SJCRH30 (cell line): ENCODE measurements at regions not wholly inside any gene's neighbourhood (a gene's known extent, or its start where the extent isn't known, plus 50 kb on each side); places are given as distances from the start of the nearest gene placed in this dataset.

Experiments used
- DNase-seq, 2 experiments: peaks; one replicate each; pipeline ENCODE4 v3.0.0-alpha.2; 2015 to 2020
- H3K27ac ChIP-seq: fragments of 250-450 bp; sonication (Bioruptor Pico); 2 replicates; pipeline ENCODE4 v1.5.1; 2020; ENCODE audit warnings: mild to moderate bottlenecking, moderate library complexity
- H3K27me3 ChIP-seq: fragments of 250-450 bp; sonication (Bioruptor Pico); 2 replicates; pipeline ENCODE4 v1.5.1; 2020; ENCODE audit warnings: mild to moderate bottlenecking, moderate library complexity
- H3K36me3 ChIP-seq: fragments of 250-450 bp; sonication (Bioruptor Pico); 2 replicates; pipeline ENCODE4 v1.5.1; 2020; ENCODE audit warnings: mild to moderate bottlenecking, moderate library complexity
- H3K4me1 ChIP-seq: fragments of 250-450 bp; sonication (Bioruptor Pico); 2 replicates; pipeline ENCODE4 v1.5.1; 2020; ENCODE audit warnings: mild to moderate bottlenecking, moderate library complexity
- H3K4me3 ChIP-seq: fragments of 250-450 bp; sonication (Bioruptor Pico); 2 replicates; pipeline ENCODE4 v1.5.1; 2020; ENCODE audit warnings: mild to moderate bottlenecking, moderate library complexity
- H3K9me3 ChIP-seq: fragments of 250-450 bp; sonication (Bioruptor Pico); replicated peaks from 2 replicates; pipeline ENCODE4 v1.5.1; 2020; ENCODE audit warnings: mild to moderate bottlenecking, moderate library complexity

DNA sequence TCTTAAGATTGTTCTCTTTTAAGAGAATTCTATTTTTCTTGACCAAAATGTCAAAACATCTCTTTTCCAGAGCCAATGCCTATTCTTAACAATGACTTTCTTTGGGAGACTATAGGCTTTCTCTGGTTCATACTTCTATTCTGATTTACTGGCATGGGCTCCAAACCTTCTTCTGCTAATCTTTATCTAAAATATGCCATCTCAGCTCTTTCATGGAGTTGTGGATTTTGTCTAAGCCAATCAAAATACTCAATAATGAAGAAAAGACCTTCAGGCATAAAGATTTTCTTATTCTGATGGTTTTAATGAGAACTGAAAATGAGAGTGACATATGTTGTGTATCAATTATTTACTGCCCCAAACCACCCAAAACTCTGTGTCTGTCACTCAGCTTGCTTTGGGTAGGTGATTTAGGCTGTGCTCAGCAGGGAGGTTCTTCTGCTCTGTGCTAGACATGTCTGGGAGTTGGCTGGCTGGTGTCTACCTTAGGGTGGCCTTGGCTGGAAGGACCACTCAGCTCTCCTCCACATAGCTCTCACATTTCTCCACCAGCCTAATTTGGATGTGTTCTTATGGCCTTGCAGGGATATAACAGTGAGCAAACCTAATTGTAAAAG, 270.8 kb downstream of the PRDM2 start:
- no peaks in the 10 kb centered on the region for H3K4me1 ChIP-seq
- H3K4me3 ChIP-seq, result no peak overlapping the region
- no peak for DNase-seq
- no peaks in the 10 kb centered on the region for H3K9me3 ChIP-seq
- H3K36me3 ChIP-seq, result no peaks in the 10 kb centered on the region
- no peak overlapping the region for H3K27ac ChIP-seq
- H3K27me3 ChIP-seq, result 0 out of 2 replicates have a peak, but pooled peaks cover 3% of the 10 kb centered on the region

DNA sequence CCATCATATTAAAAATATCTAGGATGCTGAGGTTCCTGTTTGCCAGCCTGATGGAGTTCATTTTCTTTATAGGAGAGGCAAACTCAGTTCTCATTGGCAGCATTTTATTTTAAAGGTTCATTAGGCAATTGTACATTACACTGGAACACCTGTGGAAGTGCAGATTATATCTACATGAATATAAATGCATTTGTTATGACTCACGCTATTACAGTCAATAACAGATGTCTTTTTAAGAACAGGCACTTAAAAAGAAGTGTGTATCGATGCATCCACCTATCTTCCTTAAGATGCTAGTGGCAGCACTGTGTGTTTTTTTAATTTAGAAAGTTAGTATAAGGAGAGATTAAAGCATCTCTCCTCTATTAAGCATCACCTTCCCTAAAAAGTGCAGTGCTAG, 276.5 kb downstream of the PRDM2 start:
- H3K27ac ChIP-seq, result no peak overlapping the region
- no peak overlapping the region for H3K4me3 ChIP-seq
- no peaks in the 10 kb centered on the region for H3K4me1 ChIP-seq
- no peaks in the 10 kb centered on the region for H3K9me3 ChIP-seq
- no peak for DNase-seq
- no peaks in the 10 kb centered on the region for H3K36me3 ChIP-seq
- H3K27me3 ChIP-seq, result peaks cover 3% of the 10 kb centered on the region; the same call in 1 of the 2 replicates

GRCh38 chr1:13981142-13981541, 281.2 kb downstream of the PRDM2 start:
- H3K36me3 ChIP-seq, result no peaks in the 10 kb centered on the region
- no peak for DNase-seq

GRCh38 chr1:13983393-13983792, 283.4 kb downstream of the PRDM2 start:
- H3K36me3 ChIP-seq, result no peaks in the 10 kb centered on the region
- no peaks in the 10 kb centered on the region for H3K27me3 ChIP-seq
- no peak for DNase-seq
- no peaks in the 10 kb centered on the region for H3K9me3 ChIP-seq
- no peaks in the 10 kb centered on the region for H3K4me1 ChIP-seq
- no peak overlapping the region for H3K27ac ChIP-seq
- no peak overlapping the region for H3K4me3 ChIP-seq

More at GRCh38 chr1:13981142-13981541, 281.2 kb downstream of the PRDM2 start:
- peaks cover 3% of the 10 kb centered on the region; the same call in 1 of the 2 replicates for H3K27me3 ChIP-seq
- no peaks in the 10 kb centered on the region for H3K9me3 ChIP-seq
- H3K4me3 ChIP-seq, result no peak overlapping the region
- H3K4me1 ChIP-seq, result no peaks in the 10 kb centered on the region
- no peak overlapping the region for H3K27ac ChIP-seq

DNA sequence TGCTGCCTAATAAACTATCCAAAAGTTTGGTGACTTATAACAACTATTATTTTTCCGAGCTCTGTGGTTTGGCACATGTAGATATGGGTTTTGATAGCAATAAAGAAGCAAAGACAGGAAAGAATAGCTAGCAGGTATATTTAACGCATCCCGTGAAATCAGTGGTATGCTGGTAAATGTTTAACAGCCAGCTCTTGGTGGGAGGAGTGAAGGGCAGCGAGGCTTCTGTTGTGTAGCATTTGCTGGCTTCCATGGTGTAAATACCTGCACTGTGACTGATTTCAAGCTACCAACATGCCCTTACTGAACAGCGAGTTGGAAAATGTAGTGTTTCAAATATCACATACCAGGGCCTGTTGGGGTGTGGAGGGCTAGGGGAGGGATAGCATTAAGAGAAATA, 291.0 kb downstream of the PRDM2 start:
- H3K27me3 ChIP-seq, result peaks cover 2% of the 10 kb centered on the region; the same call in 1 of the 2 replicates
- no peaks in the 10 kb centered on the region for H3K4me1 ChIP-seq
- H3K9me3 ChIP-seq, result no peaks in the 10 kb centered on the region

DNA sequence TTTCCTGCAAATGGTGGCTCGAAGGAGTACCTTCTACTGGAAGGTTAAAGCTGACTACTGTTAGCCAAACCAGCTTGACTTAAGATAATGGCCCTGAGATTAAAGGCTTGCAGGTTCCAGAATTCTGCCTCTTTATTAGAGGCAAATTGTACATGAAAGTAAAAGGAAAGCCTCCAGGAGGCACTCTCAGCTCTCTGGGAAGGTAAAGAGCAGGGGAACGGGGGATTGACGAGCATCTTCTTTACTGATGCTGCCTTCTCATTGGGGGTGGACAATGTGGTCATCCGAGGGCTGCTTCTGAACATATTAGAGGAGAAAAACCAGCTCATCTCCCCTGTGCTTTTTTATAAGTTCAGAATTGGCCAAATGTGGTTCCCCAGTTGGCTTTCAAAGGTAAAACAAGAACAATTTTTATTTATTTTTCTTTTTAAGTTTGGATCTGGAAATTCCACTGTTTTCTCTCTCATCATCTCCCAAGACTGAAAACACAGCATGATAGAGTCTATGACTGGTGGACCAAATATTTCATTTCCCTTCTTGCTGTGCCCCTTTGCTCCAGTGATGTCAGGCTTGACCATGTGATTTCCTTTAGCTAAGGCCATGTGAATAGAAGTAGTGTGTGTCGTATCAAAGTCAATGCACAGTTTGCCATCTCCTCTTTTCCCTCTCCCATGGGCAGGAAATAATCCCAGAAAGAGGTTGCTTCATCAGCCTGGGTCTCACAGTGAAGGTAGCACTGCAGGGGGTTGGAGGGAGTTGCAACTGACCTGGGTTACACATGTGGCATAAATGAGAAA, 292.7 kb downstream of the PRDM2 start:
- H3K4me3 ChIP-seq, result no peak overlapping the region
- peaks cover 2% of the 10 kb centered on the region; the same call in 1 of the 2 replicates for H3K27me3 ChIP-seq
- H3K9me3 ChIP-seq, result no peaks in the 10 kb centered on the region
- H3K27ac ChIP-seq, result no peak overlapping the region
- no peak for DNase-seq
- no peaks in the 10 kb centered on the region for H3K36me3 ChIP-seq
- H3K4me1 ChIP-seq, result no peaks in the 10 kb centered on the region

More for the DNA sequence above, 291.0 kb downstream of the PRDM2 start:
- Histone ChIP-seq H3K27ac (no peak overlapping the region), H3K4me3 (no peak overlapping the region), H3K36me3 (no peaks in the 10 kb centered on the region)
- no peak for DNase-seq

DNA sequence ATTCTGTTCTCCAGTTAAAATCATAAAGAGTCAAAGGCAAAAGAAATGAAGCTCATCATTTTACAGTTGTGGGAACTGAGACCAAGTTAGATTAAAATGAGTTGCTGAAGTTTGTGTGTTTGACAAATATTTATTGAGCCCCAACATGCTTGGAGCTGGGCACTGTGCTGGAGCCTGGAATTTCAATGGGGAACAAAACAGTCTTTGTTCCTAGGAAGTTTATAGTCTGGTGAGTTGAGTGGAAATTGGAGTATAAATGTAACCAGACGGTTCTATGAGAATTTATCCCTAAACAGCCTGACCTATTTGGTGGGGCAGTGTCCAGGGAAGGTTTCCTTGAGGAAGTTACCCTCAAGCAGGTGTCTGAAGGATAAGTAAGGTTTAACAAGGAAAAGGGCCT, 294.4 kb downstream of the PRDM2 start:
- Histone ChIP-seq H3K27ac (no peak overlapping the region), H3K27me3 (peaks cover 2% of the 10 kb centered on the region; the same call in 1 of the 2 replicates), H3K36me3 (no peaks in the 10 kb centered on the region), H3K4me3 (no peak overlapping the region), H3K4me1 (no peaks in the 10 kb centered on the region), H3K9me3 (no peaks in the 10 kb centered on the region)
- DNase-seq, result no peak

GRCh38 chr1:13996334-13996733, 296.3 kb downstream of the PRDM2 start:
- H3K9me3 ChIP-seq, result no peaks in the 10 kb centered on the region
- no peaks in the 10 kb centered on the region for H3K36me3 ChIP-seq
- no peak overlapping the region for H3K4me3 ChIP-seq
- no peaks in the 10 kb centered on the region; the same call in 1 of the 2 replicates for H3K27me3 ChIP-seq
- no peak overlapping the region for H3K27ac ChIP-seq
- H3K4me1 ChIP-seq, result no peaks in the 10 kb centered on the region
- DNase-seq, result no peak

- no peak for DNase-seq
- H3K36me3 ChIP-seq, result no peaks in the 10 kb centered on the region
- H3K9me3 ChIP-seq, result no peaks in the 10 kb centered on the region
- no peak overlapping the region for H3K4me3 ChIP-seq
- peaks cover 4% of the 10 kb centered on the region; the same call in 1 of the 2 replicates for H3K27me3 ChIP-seq
- H3K27ac ChIP-seq, result no peak overlapping the region
- H3K4me1 ChIP-seq, result no peaks in the 10 kb centered on the region
Observed at GRCh38 chr1:14003552-14003951, 303.6 kb downstream of the PRDM2 start.

DNA sequence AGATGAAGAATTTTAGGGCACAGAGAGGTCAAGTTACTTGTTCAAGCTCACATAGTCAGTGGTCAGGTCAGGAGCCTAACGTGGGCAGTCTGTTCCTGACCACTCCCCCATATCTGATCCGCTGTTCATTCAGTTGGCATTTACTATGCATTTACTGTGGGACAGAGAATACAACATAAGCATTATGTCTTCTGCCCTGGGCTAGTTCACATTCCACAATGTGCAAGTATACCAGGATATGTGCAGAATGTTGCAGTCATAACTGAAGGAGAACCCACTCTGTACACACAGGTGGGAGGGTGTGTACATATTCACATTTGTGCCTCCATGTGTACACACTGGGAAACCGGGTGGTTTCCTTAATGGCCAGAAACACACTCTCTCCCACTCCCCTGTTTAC, 309.6 kb downstream of the PRDM2 start:
- Histone ChIP-seq H3K27ac (no peak overlapping the region), H3K9me3 (no peaks in the 10 kb centered on the region), H3K4me1 (no peaks in the 10 kb centered on the region), H3K27me3 (peaks cover under 1% of the 10 kb centered on the region; the same call in 1 of the 2 replicates), H3K4me3 (no peak overlapping the region), H3K36me3 (no peaks in the 10 kb centered on the region)
- no peak for DNase-seq

DNA sequence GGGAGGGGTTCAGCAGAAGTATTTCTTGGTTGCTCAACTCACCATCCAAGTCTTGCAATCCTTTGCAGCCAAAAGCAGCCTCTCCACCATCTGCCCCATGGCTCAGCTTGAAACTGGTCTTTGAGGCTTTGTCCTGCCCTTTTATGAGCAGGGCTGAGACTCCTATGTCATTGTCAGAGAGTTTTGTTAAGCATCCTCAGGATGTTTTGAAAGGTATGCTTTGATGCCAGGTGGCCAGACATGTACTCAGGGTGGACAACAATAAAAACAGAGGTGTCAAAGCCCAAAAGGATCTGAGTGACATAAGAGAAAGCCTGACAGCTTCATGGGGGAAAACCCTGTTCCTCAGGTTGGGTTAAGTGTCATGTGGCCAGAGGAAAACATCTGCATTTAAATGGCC, 310.5 kb downstream of the PRDM2 start:
- DNase-seq, result no peak
- Histone ChIP-seq H3K4me1 (no peaks in the 10 kb centered on the region), H3K9me3 (no peaks in the 10 kb centered on the region), H3K27ac (no peak overlapping the region), H3K4me3 (no peak overlapping the region), H3K36me3 (no peaks in the 10 kb centered on the region), H3K27me3 (no peaks in the 10 kb centered on the region; the same call in 1 of the 2 replicates)

DNA sequence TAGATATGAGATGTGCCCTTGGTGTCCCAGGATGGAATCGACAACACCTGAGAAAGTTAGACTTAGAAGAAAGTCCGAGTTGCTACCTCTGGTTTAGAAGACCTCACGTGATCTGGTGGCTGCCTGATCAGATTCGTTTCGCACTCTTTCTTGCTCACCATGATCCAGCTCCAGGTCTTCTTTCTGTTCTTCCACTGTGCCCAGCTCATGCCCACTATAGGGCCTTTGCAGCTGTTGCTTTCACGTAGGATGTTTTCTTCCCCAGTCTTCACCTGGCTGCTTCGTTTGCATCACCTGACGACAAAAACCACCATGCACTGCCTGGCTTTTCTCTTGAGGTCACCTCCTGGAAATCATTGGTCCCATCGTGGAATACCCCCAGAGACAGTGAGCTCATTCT, 311.1 kb downstream of the PRDM2 start:
- Histone ChIP-seq H3K4me3 (no peak overlapping the region), H3K27me3 (no peaks in the 10 kb centered on the region; the same call in 1 of the 2 replicates), H3K9me3 (no peaks in the 10 kb centered on the region), H3K27ac (no peak overlapping the region), H3K36me3 (no peaks in the 10 kb centered on the region), H3K4me1 (no peaks in the 10 kb centered on the region)
- DNase-seq, result no peak

DNA sequence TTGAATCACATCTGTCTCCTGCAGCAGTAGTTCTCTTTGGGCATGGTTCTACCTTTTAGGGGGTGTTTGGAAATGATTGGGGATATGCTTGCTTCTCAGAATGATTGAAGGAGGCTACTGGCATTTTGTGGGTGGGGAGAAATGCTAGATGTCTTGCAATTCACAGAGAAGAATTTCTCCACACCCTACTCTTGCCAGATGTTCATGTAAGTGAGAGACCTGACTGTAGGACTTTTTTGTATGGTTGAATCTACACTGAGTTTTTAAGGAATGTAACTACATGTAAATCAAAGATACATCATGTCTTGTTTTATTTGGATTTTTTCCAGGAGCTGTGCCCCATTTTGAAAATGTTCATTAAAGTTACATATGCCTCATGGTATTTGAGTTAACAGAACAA, 311.9 kb downstream of the PRDM2 start:
- H3K4me1 ChIP-seq, result 0 out of 2 replicates have a peak, but pooled peaks cover 1% of the 10 kb centered on the region
- DNase-seq, result no peak

GRCh38 chr1:14014929-14015328, 314.9 kb downstream of the PRDM2 start:
- Histone ChIP-seq H3K4me3 (no peak overlapping the region), H3K27me3 (no peaks in the 10 kb centered on the region; the same call in 1 of the 2 replicates), H3K36me3 (no peaks in the 10 kb centered on the region), H3K4me1 (0 out of 2 replicates have a peak, but pooled peaks cover 6% of the 10 kb centered on the region), H3K27ac (no peak overlapping the region), H3K9me3 (no peaks in the 10 kb centered on the region)
- no peak for DNase-seq

More for the DNA sequence above, 311.9 kb downstream of the PRDM2 start:
- Histone ChIP-seq H3K36me3 (no peaks in the 10 kb centered on the region), H3K27me3 (no peaks in the 10 kb centered on the region; the same call in 1 of the 2 replicates), H3K27ac (no peak overlapping the region), H3K9me3 (no peaks in the 10 kb centered on the region), H3K4me3 (no peak overlapping the region)

DNA sequence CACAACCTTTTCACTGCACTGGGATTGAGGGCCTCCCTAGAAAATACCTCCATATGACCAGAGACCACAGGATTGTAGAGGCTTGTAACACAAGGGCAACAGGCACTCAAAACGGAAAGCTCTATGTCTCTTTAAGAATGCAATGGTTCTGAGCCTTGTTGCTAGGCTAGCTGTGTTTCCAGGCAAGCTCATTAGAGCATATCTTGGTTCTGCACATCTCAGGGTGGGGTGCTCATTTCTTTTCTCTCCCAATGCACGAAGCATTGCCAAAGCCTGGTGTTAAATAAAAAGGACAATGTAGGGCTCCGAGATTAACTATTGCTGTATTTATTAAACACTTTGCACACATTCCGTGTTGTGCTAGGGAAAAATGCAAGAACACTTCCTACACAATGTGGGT, 315.9 kb downstream of the PRDM2 start:
- Histone ChIP-seq H3K27ac (no peak overlapping the region), H3K4me1 (0 out of 2 replicates have a peak, but pooled peaks cover 6% of the 10 kb centered on the region), H3K4me3 (no peak overlapping the region), H3K9me3 (no peaks in the 10 kb centered on the region), H3K36me3 (no peaks in the 10 kb centered on the region), H3K27me3 (no peaks in the 10 kb centered on the region; the same call in 1 of the 2 replicates)
- DNase-seq, result no peak
